ENCODE measurements at regions not wholly inside any gene's neighbourhood (a gene's known extent, or its start where the extent isn't known, plus 50 kb on each side); places are given as distances from the start of the nearest gene placed in this dataset.

GRCh38 chr11:97856666-97857065 is 1164.1 kb upstream of the CNTN5 start (continued):
- TF ChIP-seq REST (IDR thresholded peaks at IDR 0.05) (no peak), ZC3H11A (IDR thresholded peaks at IDR 0.05) (no peak), NFE2L2 (conservative IDR thresholded peaks at IDR 0.05; ENCODE audit: low read length) (no peak), RNF2 (IDR thresholded peaks at IDR 0.05; ENCODE audit: borderline replicate concordance, low read depth) (no peak)

GRCh38 chr11:97860237-97860636 is 1160.5 kb upstream of the CNTN5 start:
- ATAC-seq (no peak), FAIRE-seq (no peak)
- WGBS (ENCODE audit: missing lambda C conversion rate), result 9% methylated on average over 1 of the region's 1 CpG

GRCh38 chr11:97862021-97862420 is 1158.7 kb upstream of the CNTN5 start:
- POLR2A ChIA-PET, result no interaction called here
- ATAC-seq, result no peak

More at GRCh38 chr11:97860237-97860636, 1160.5 kb upstream of the CNTN5 start:
- TF ChIP-seq RNF2 (IDR thresholded peaks at IDR 0.05; ENCODE audit: borderline replicate concordance, low read depth) (no peak), FOSB (CRISPR knock-in tag; IDR thresholded peaks at IDR 0.05) (no peak), ATOH8 (CRISPR knock-in tag; IDR thresholded peaks at IDR 0.05; ENCODE audit: low read depth) (no peak), CBX8 (IDR thresholded peaks at IDR 0.05) (no peak), HEYL (CRISPR knock-in tag; IDR thresholded peaks at IDR 0.05) (no peak), NR3C1 (IDR thresholded peaks at IDR 0.05) (no peak), GATA3 (IDR thresholded peaks at IDR 0.05; ENCODE audit: borderline replicate concordance) (no peak), BHLHE40 (IDR thresholded peaks at IDR 0.05; ENCODE audit: low read depth, low read length) (no peak), EHF (CRISPR knock-in tag; IDR thresholded peaks at IDR 0.05) (no peak), MAX (IDR thresholded peaks at IDR 0.05) (no peak), EHMT2 (IDR thresholded peaks at IDR 0.05; ENCODE audit: low read depth) (no peak), RAD21 (conservative IDR thresholded peaks at IDR 0.05 in 1 of 2, IDR thresholded peaks at IDR 0.05 in 1 of 2) (no peak)
- no peak for DNase-seq (ENCODE audit: low read depth in 1 of 2, low spot score in 1 of 2)
- H3K9me3 ChIP-seq, result no peaks in the 10 kb centered on the region
- no peak overlapping the region for H3K4me2 ChIP-seq
- H3K4me1 ChIP-seq, result no peaks in the 10 kb centered on the region
- no peak overlapping the region for H3K4me3 ChIP-seq
- CTCF ChIA-PET, result no interaction called here
- POLR2A ChIA-PET, result no interaction called here
- H3K27ac ChIP-seq, result no peak overlapping the region

More at GRCh38 chr11:97862021-97862420, 1158.7 kb upstream of the CNTN5 start:
- Histone ChIP-seq H3K4me1 (no peaks in the 10 kb centered on the region), H3K4me2 (no peak overlapping the region), H3K27ac (no peak overlapping the region), H3K4me3 (no peak overlapping the region), H3K9me3 (no peaks in the 10 kb centered on the region)
- TF ChIP-seq ZC3H11A (IDR thresholded peaks at IDR 0.05) (no peak), BCL3 (IDR thresholded peaks at IDR 0.05) (no peak), CTCF (IDR thresholded peaks at IDR 0.05) (no peak)
- FAIRE-seq (no peak), DNase-seq (ENCODE audit: low read depth in 1 of 2, low spot score in 1 of 2) (no peak)
- WGBS (ENCODE audit: missing lambda C conversion rate), result 2% methylated on average over 4 of the region's 4 CpGs
- CTCF ChIA-PET, result no interaction called here

All from A549 (cell line).